AG09319 (cell line): ENCODE measurements at regions not wholly inside any gene's neighbourhood (a gene's known extent, or its start where the extent isn't known, plus 50 kb on each side); places are given as distances from the start of the nearest gene placed in this dataset.
"Not testable (repeated sequence)": the region's sequence is repeated elsewhere in the genome, so short reads cannot be mapped to it uniquely, and the experiment has no call there.

ENCODE experiments used
- DNase-seq: peaks from one replicate; pipeline ENCODE4 v3.0.0-alpha.2; 2010; ENCODE audit warnings: low read depth; ENCODE audit errors: extremely low read depth
- CTCF ChIP-seq: IDR thresholded peaks from 2 replicates; pipeline ENCODE4 v1.5.1; 2011; ENCODE audit warnings: low read depth, mild to moderate bottlenecking, inconsistent platforms, low read length, moderate library complexity

- no peak for DNase-seq
- no peak for TF ChIP-seq CTCF
These were observed 574.3 kb downstream of the KCNH5 start for GRCh38 chr14:62470935-62471334.

GRCh38 chr14:62491146-62491545, 554.1 kb downstream of the KCNH5 start:
- no peak for DNase-seq
- no peak for TF ChIP-seq CTCF

GRCh38 chr14:62497708-62498107, 547.5 kb downstream of the KCNH5 start:
- no peak for DNase-seq
- no peak for TF ChIP-seq CTCF

- TF ChIP-seq CTCF: no peak
- no peak for DNase-seq
These were observed 544.1 kb downstream of the KCNH5 start for GRCh38 chr14:62501021-62501750.

GRCh38 chr14:62505045-62505444, 540.2 kb downstream of the KCNH5 start:
- TF ChIP-seq CTCF: no peak
- no peak for DNase-seq

GRCh38 chr14:62521309-62521708, 523.9 kb downstream of the KCNH5 start:
- not testable (repeated sequence) for DNase-seq

GRCh38 chr14:62528296-62528695, 517.0 kb downstream of the KCNH5 start:
- TF ChIP-seq CTCF: no peak
- DNase-seq: no peak

GRCh38 chr14:62532181-62532580, 513.1 kb downstream of the KCNH5 start:
- no peak for TF ChIP-seq CTCF
- DNase-seq: no peak
